Neural cell (in vitro differentiated cells): ENCODE measurements at regions not wholly inside any gene's neighbourhood (a gene's known extent, or its start where the extent isn't known, plus 50 kb on each side); places are given as distances from the start of the nearest gene placed in this dataset.

Source experiments
- H2AFZ ChIP-seq: fragments of 200-600, 300-800 bp; sonication (generic), shearing (Covaris generic); 2 replicates; pipeline ENCODE4 v1.6.0; 2014; ENCODE audit warnings: low read depth, mild to moderate bottlenecking, antibody characterized with exemption, low read length, moderate library complexity
- H3F3A ChIP-seq: fragments of 200-600 bp; shearing (Covaris generic); 2 replicates; pipeline ENCODE4 v1.6.1; 2016; ENCODE audit warnings: mild to moderate bottlenecking, moderate library complexity, mixed read lengths, antibody characterized with exemption, low read length; ENCODE audit not compliant: insufficient read depth, poor library complexity, severe bottlenecking
- H3K27ac ChIP-seq: fragments of 200-600, 300-800 bp; sonication (generic), shearing (Covaris generic); 2 replicates; pipeline ENCODE4 v1.5.1; 2014; ENCODE audit warnings: mild to moderate bottlenecking, low read length, moderate library complexity
- H3K27me3 ChIP-seq: fragments of 300-800, 200-600 bp; sonication (generic), shearing (Covaris generic); 2 replicates; pipeline ENCODE4 v1.6.0; 2014; ENCODE audit warnings: mild to moderate bottlenecking, low read depth, low read length, moderate library complexity; ENCODE audit not compliant: insufficient read depth
- H3K36me3 ChIP-seq: fragments of 300-800, 200-600 bp; sonication (generic), shearing (Covaris generic); 2 replicates; pipeline ENCODE4 v1.5.1; 2014; ENCODE audit warnings: mild to moderate bottlenecking, antibody characterized with exemption, low read length, moderate library complexity; ENCODE audit not compliant: insufficient read depth
- H3K4me2 ChIP-seq: fragments of 300-800, 200-600 bp; sonication (generic), shearing (Covaris generic); 2 replicates; pipeline ENCODE4 v1.6.0; 2014; ENCODE audit warnings: mild to moderate bottlenecking, low read length
- H3K4me3 ChIP-seq: fragments of 300-800, 200-600 bp; sonication (generic), shearing (Covaris generic); 2 replicates; pipeline ENCODE4 v1.5.1; 2014; ENCODE audit warnings: mild to moderate bottlenecking, low read length, moderate library complexity
- H3K79me2 ChIP-seq: fragments of 200-600 bp; shearing (Covaris generic); replicated peaks from 2 replicates; pipeline ENCODE4 v1.6.0; 2014; ENCODE audit warnings: mild to moderate bottlenecking, low read length, moderate library complexity; ENCODE audit not compliant: insufficient read depth
- H3K9ac ChIP-seq: fragments of 300-800, 200-600 bp; sonication (generic), shearing (Covaris generic); 2 replicates; pipeline ENCODE4 v1.6.1; 2016; ENCODE audit warnings: mild to moderate bottlenecking, low read length, mixed read lengths
- H3K9me2 ChIP-seq: fragments of 200-600 bp; shearing (Covaris generic); 2 replicates; pipeline ENCODE4 v1.6.1; 2016; ENCODE audit warnings: mild to moderate bottlenecking, low read length, mixed read lengths; ENCODE audit not compliant: insufficient read depth
- H3K9me3 ChIP-seq: fragments of 200-600, 300-800 bp; sonication (generic), shearing (Covaris generic); 2 replicates; pipeline ENCODE4 v1.6.1; 2016; ENCODE audit warnings: mild to moderate bottlenecking, mixed run types, low read length, moderate library complexity, mixed read lengths
- H4K20me1 ChIP-seq: fragments of 200-600 bp; shearing (Covaris generic); 2 replicates; pipeline ENCODE4 v1.6.1; 2016; ENCODE audit warnings: mild to moderate bottlenecking, mixed run types; ENCODE audit not compliant: insufficient read depth
- EP300 ChIP-seq: fragments of 450-650 bp; conservative IDR thresholded peaks from 2 replicates; pipeline ENCODE4 v1.6.1; 2014; ENCODE audit warnings: antibody characterized with exemption, mild to moderate bottlenecking, moderate library complexity; ENCODE audit not compliant: poor library complexity, severe bottlenecking
- EZH2 ChIP-seq: fragments of 200-600, 300-800 bp; shearing (Covaris generic), sonication (generic); IDR thresholded peaks from 2 replicates; pipeline ENCODE4 v1.6.1; 2014; ENCODE audit warnings: antibody characterized with exemption, low read length, borderline replicate concordance, mild to moderate bottlenecking; ENCODE audit not compliant: insufficient read depth, poor library complexity, severe bottlenecking
- MXI1 ChIP-seq: fragments of 450-650 bp; conservative IDR thresholded peaks from 2 replicates; pipeline ENCODE4 v1.6.1; 2014; ENCODE audit warnings: antibody characterized with exemption, mild to moderate bottlenecking; ENCODE audit not compliant: poor library complexity, severe bottlenecking
- POLR2AphosphoS5 ChIP-seq: IDR thresholded peaks from 2 replicates; pipeline ENCODE4 v1.6.1; 2012
- RAD21 ChIP-seq: fragments of 450-650 bp; conservative IDR thresholded peaks from 2 replicates; pipeline ENCODE4 v1.6.1; 2014; ENCODE audit warnings: antibody characterized with exemption, mild to moderate bottlenecking, moderate library complexity
- REST ChIP-seq: IDR thresholded peaks from 2 replicates; pipeline ENCODE4 v1.6.1; 2012; ENCODE audit warnings: borderline replicate concordance
- SMC3 ChIP-seq: fragments of 450-650 bp; conservative IDR thresholded peaks from 2 replicates; pipeline ENCODE4 v1.6.1; 2014; ENCODE audit warnings: antibody characterized with exemption, mild to moderate bottlenecking, moderate library complexity; ENCODE audit not compliant: poor library complexity
- TAF1 ChIP-seq: IDR thresholded peaks from 2 replicates; pipeline ENCODE4 v1.6.1; 2012; ENCODE audit warnings: low read depth

- TF ChIP-seq REST, result no peak
Observed at GRCh38 chr10:117470733-117471132, 71.8 kb upstream of the EMX2 start (continued).

GRCh38 chr10:117468665-117469064 lies 73.9 kb upstream of the EMX2 start:
- no peak overlapping the region for H3K9ac ChIP-seq
- no peaks in the 10 kb centered on the region for H4K20me1 ChIP-seq
- H3K4me3 ChIP-seq, result no peak overlapping the region
- H2AFZ ChIP-seq, result no peak overlapping the region
- H3K27me3 ChIP-seq, result no peaks in the 10 kb centered on the region
- H3K79me2 ChIP-seq, result no peaks in the 10 kb centered on the region
- no peaks in the 10 kb centered on the region for H3K9me2 ChIP-seq
- no peaks in the 10 kb centered on the region for H3K9me3 ChIP-seq
- H3K36me3 ChIP-seq, result no peaks in the 10 kb centered on the region
- no peaks in the 10 kb centered on the region for H3F3A ChIP-seq
- H3K27ac ChIP-seq, result no peak overlapping the region
- no peak for TF ChIP-seq REST
- no peak for TF ChIP-seq TAF1
- no peak for TF ChIP-seq EP300
- no peak for TF ChIP-seq EZH2
- TF ChIP-seq SMC3, result no peak
- no peak overlapping the region for H3K4me2 ChIP-seq

- Histone ChIP-seq H3F3A (no peaks in the 10 kb centered on the region), H3K9me2 (no peaks in the 10 kb centered on the region), H3K9me3 (no peaks in the 10 kb centered on the region), H3K27me3 (no peaks in the 10 kb centered on the region), H3K9ac (no peak overlapping the region), H4K20me1 (no peaks in the 10 kb centered on the region), H3K79me2 (no peaks in the 10 kb centered on the region), H3K27ac (no peak overlapping the region), H3K36me3 (no peaks in the 10 kb centered on the region), H3K4me2 (no peak overlapping the region), H2AFZ (no peak overlapping the region), H3K4me3 (no peak overlapping the region)
- TF ChIP-seq TAF1 (no peak), MXI1 (no peak), RAD21 (no peak), SMC3 (no peak), POLR2AphosphoS5 (no peak), REST (no peak)
Observed at GRCh38 chr10:117464176-117464575, 78.4 kb upstream of the EMX2 start.
